Neural cell (in vitro differentiated cells): ENCODE measurements at regions not wholly inside any gene's neighbourhood (a gene's known extent, or its start where the extent isn't known, plus 50 kb on each side); places are given as distances from the start of the nearest gene placed in this dataset.

Experiments used
- CTCF ChIP-seq: fragments of 450-650 bp; IDR thresholded peaks from 2 replicates; pipeline ENCODE4 v1.5.1; 2014; ENCODE audit warnings: antibody characterized with exemption, mild to moderate bottlenecking, moderate library complexity; ENCODE audit not compliant: poor library complexity, severe bottlenecking
- EP300 ChIP-seq: fragments of 450-650 bp; conservative IDR thresholded peaks from 2 replicates; pipeline ENCODE4 v1.6.1; 2014; ENCODE audit warnings: antibody characterized with exemption, mild to moderate bottlenecking, moderate library complexity; ENCODE audit not compliant: poor library complexity, severe bottlenecking
- EZH2 ChIP-seq: fragments of 200-600, 300-800 bp; shearing (Covaris generic), sonication (generic); IDR thresholded peaks from 2 replicates; pipeline ENCODE4 v1.6.1; 2014; ENCODE audit warnings: antibody characterized with exemption, low read length, borderline replicate concordance, mild to moderate bottlenecking; ENCODE audit not compliant: insufficient read depth, poor library complexity, severe bottlenecking
- RAD21 ChIP-seq: fragments of 450-650 bp; conservative IDR thresholded peaks from 2 replicates; pipeline ENCODE4 v1.6.1; 2014; ENCODE audit warnings: antibody characterized with exemption, mild to moderate bottlenecking, moderate library complexity
- REST ChIP-seq: IDR thresholded peaks from 2 replicates; pipeline ENCODE4 v1.6.1; 2012; ENCODE audit warnings: borderline replicate concordance

GRCh38 chr14:32020882-32021281 lies 56.2 kb upstream of the ARHGAP5 start:
- TF ChIP-seq CTCF (no peak), REST (no peak), EP300 (no peak), EZH2 (no peak), RAD21 (no peak)
